C1 segment of cervical spinal cord (tissue), 14 donors: ENCODE measurements at regions not wholly inside any gene's neighbourhood (a gene's known extent, or its start where the extent isn't known, plus 50 kb on each side); places are given as distances from the start of the nearest gene placed in this dataset.
A peak's percentile ranks its signal among the peaks of the same experiment; 100 is the strongest.

Experiments used
- DNase-seq, 14 donors: peaks; one replicate each; lab custom pipeline; 2025; lab: John Stamatoyannopoulos, UW

GRCh38 chr4:136754810-136755530 lies 777.3 kb downstream of the PCDH18 start:
- no peak for DNase-seq

GRCh38 chr4:136751556-136751955 lies 780.7 kb downstream of the PCDH18 start:
- DNase-seq: no peak

GRCh38 chr4:136750897-136751296 lies 781.4 kb downstream of the PCDH18 start:
- no peak for DNase-seq

DNA sequence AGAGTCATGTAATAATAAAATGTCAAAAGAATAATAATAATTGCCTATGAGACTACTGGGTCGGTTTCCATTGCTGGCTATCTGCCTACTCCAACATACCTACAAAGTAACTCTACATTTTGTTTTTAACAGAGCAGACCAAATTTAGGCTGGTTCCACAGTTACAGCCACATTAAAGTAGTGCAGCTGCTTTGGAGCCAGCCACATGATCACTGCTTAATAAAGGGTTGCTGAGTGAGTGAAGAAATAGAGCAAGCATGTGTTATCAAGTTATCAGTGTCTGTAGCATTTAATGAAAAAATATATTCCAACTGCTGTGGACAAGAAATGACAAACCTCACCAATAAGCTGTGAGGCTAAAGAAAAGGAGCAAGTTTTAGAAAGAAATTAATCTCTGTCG lies 782.3 kb downstream of the PCDH18 start:
- no peak for DNase-seq

DNA sequence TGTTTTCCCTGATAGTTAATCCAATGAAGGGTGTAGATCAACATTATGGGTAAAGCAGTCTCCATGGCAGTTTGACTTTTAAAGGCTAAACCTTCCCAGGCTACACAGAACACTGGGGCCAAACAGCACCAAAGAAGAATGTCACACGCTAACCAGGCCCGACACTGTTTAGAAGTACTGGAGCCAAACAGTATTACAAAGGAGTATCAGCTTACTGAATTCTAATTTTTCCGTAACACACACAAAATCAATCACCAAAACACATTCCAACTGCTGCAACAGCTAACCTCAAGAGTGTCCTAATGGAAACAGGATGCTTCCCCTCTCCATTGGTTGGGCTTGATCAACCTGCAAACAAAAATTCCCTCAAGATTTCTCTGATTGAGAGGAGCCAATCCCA lies 783.5 kb downstream of the PCDH18 start:
- DNase-seq: no peak

DNA sequence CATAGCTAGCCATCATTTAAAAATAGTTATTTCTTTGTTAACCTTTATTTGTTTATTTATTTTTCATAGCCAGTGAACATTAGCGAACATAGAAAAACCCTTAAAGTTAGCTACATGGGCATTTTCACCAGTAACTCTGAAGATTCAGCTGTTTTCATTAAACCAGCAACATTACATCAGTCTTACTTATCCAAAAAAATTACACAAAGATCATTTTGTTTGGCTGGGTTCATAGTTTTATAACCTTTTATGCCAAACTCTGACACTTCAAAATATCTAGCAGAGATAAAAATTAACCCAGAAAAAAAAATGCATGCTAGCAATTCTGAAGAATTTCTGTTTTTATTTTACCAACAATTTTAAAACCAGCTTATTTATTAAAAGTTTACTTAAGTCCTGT lies 784.1 kb downstream of the PCDH18 start:
- no peak for DNase-seq

GRCh38 chr4:136743238-136743637 lies 789.1 kb downstream of the PCDH18 start:
- no peak for DNase-seq

DNA sequence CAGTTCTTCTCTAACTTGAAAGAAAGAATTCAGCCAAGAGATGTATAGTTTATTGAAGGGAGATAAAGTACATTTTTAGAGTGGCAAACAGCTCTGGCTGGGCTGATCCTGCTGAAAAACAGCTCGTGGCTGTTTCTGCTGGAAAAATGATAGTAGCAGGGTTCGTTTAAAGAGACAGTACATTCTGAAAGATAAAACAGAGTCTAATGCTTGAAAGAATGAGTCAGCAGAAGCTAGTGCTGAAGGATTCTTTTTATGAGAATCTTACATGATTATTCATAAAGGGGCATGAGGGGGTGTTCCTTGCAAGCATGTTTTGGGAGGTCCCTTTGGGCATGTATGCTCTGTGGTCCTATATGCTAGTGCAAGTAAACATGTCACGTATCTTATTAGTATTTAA lies 790.0 kb downstream of the PCDH18 start:
- no peak for DNase-seq

DNA sequence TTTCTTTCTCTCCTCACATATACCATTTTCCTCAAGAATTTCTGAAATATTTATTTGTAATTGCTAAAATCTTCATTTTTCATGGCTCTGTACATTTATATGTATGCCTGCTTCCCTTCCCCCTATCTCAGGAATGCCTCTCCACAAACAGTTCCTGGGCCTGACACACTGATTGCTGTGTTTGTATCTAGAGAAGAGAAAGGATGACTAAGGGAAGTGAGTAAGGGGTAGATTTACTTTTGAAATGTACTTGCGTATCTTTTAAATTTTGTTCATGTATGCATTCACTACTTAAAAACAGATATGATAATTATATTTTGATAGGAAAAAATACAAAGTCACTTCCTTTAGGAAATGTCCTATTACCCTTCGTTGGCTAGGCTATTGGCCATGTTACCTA lies 790.8 kb downstream of the PCDH18 start:
- DNase-seq: no peak

DNA sequence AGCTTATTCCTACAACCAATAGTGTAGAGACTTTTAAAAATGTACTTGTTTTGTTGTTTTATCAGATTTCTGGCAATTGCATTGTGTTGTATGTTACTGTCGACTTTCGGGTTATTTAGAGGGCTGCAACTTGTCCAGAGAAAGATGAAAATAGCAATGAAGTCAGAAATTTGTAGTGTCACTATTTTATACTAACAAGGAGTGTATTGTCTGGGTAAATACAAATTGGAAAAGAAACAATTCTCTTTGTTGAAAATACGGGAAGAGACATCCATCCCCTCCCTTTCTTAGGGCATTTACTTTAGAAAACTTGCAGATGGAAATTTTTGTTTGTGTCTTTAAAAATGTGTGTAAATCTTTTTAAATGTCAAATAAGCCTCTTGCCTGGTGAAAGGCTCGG lies 792.0 kb downstream of the PCDH18 start:
- no peak for DNase-seq

DNA sequence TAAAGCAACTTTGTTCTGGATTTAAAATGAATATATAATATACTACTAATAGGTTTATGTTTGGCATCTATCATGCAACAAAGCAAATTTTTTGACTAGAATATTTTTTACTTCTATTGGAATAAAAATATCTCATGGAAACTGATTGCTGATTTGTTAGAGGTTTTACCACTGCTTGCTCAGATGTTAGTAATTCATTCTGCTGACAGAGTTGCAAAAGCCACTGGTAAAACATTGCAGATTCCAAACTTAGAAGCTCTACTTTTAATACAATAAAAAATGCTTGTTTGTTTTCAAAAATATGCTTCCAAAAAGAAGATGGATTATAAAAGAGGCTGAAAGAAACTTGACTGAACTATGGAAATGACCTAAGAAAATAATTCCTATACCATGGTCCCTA lies 795.2 kb downstream of the PCDH18 start:
- no peak for DNase-seq

GRCh38 chr4:136731025-136731424 lies 801.3 kb downstream of the PCDH18 start:
- DNase-seq: no peak

DNA sequence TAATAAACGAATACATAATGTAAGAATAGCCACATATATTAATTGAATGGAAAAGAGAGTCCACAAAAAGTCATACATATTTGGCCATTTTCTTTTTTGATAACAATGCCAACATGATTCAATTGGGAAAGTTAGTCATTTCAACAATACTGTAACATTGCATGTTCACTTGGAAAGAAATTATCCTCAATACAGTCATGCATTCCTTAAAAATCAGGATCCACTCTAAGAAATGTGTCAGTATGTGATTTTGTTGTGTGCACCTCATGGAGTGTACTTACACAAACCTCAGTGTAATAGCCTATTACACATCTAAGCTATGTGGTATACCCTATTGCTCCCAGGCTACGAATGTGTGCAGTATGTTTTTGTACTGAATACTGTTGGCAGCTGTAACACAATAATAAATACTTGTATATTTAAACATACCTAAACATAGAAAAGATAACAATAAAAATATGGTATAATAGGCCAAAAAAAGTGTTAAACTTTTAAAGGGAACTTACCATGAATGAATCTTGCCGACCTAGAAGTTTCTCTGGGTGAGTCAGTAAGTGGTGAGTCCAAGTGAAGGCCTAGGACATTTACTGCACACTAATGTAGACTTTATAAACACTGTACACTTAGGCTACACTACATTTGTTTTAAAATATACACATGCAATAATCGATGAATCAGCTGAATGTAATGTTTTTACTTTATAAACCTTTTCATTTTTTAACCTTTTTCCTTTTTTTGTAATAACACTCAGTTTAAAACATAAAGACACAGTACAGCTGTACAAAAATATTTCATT lies 806.8 kb downstream of the PCDH18 start:
- DNase-seq: no peak

- peak in 3 of 14 donors; percentile 2 to 9 (median 3) for DNase-seq
Measured at GRCh38 chr4:136713140-136713539, 819.2 kb downstream of the PCDH18 start.

DNA sequence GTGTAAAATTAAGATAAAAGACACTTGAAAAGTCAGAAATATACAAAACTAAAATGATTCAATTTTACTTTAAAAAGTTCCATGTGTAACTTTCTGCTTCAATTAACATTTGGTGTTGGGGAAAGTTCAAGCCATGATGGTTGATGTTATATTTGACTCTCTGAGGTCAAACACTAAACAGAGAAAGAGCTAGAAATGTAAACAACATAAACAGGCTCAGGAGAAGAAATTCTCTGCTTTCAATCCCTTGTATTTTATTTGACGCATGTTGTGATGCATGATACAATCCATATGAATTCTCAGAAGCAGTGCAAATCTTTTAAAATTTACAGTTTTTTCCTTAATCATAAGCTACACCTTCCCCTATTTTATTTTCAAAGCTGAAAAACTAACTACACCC lies 822.4 kb downstream of the PCDH18 start:
- DNase-seq: no peak

GRCh38 chr4:136706942-136707341 lies 825.4 kb downstream of the PCDH18 start:
- no peak for DNase-seq

- no peak for DNase-seq
Measured at GRCh38 chr4:136699905-136700304, 832.4 kb downstream of the PCDH18 start.

DNA sequence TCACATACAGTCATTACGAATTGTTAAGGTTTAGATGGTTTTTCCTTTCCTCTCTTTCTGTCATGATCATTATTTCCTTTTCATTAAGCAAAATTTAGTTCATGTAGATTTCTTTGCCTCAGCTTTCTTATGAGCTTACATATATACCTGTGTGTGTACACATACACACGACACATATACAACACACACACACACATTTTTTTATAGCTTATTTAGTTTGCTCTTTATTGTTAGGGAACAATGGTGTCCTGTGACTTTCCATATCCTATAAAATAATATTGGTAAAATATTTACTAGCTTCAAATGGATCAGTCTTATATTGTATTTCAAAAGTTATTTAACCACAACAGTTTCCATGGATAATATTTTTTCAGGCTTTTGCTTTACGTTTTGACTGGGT lies 840.7 kb downstream of the PCDH18 start:
- no peak for DNase-seq

DNA sequence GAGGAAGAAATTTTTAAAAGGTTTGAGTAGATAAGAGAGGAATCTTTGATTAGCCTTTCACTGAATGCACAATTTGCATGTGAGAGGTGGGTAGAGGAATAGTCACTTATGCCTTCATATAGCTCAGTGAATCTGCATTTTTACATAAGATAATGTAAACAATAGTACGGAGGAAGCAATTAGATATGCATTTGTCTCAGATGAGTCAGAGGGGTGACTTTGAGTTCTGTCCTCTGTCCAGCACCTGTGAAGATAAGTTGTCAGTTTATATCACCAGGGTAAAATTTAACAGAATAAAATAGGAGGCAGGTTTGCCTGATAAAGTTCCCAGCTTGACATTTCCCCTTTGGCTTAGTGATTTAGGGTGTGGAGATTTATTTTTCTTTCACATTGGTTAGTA lies 841.9 kb downstream of the PCDH18 start:
- no peak for DNase-seq

GRCh38 chr4:136687596-136687995 lies 844.7 kb downstream of the PCDH18 start:
- DNase-seq: no peak

DNA sequence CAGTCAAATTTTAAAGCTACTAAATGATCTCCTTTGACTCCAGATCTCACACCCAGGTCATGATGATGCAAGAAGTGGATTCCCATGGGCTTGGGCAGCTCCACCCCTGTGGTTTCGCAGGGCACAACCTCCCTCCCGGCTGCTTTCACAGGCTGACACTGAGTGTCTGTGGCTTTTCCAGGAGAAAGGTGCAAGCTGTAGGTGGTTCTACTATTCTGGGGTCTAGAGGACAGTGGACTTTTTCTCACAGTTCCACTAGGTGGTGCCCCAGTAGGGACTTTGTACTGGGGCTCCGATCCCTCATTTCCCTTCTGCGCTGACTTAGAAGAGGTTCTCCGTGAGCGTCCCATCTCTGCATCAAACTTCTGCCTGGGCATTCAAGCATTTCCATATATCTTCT lies 845.2 kb downstream of the PCDH18 start:
- DNase-seq: no peak

DNA sequence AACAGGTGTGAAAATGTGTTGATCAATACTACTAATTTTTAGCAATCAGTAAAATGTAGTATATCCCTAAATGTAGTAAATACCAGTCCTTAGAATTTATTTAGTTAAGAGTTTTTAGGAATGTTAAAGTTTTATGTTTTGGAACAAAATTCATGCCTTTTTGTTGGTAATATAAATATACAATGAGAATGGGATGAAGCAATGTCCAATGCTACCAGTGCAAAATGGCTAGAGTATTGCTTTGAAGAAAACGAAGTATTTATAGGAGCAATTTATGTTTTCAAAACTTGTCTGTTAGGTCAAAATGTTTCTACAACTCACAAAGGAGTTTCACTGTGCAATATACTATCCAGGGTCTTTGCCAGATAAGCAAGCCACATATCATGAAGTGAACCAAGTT lies 851.5 kb downstream of the PCDH18 start:
- no peak for DNase-seq

DNA sequence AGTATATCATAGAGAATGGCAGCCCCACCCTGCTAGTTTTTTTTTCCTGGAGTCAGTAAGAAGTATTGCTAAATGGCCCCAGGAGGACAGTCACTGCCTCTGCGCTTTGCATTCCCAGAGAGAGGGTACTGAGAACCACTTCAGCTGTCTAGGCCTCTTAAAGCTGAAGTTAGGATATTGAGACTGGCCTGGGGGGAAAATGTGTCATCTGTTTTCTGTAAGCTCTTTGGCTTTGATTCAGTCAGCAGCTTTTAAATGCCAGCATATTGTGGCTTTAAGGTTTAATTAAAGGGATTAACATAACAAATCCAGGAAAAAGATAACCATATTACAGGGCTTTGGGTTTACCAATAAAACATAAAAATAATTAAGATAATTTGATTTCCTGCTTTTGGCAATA lies 852.0 kb downstream of the PCDH18 start:
- DNase-seq: no peak
